K562 (cell line): ENCODE measurements at regions not wholly inside any gene's neighbourhood (a gene's known extent, or its start where the extent isn't known, plus 50 kb on each side); places are given as distances from the start of the nearest gene placed in this dataset.

ENCODE experiments used
- ATAC-seq: fragments of 200-7000 bp; cut with Tn5 transposase; 3 replicates; pipeline ENCODE4 v1.9.1; 2020; ENCODE audit warnings: moderate library complexity
- BruUV-seq: library from RNA; stranded (reverse); fragments of 400-500 nt; replicated peaks from 2 replicates; lab custom pipeline; 2021; lab: Mats Ljungman, UMichigan
- CTCF ChIA-PET: fragments of 300-600 bp; formaldehyde crosslinking; extraction: SDS; loops from one replicate; lab custom pipeline; 2021; ENCODE audit warnings: low intra/inter-chr PET ratio; lab: Yijun Ruan, JAX
- POLR2A ChIA-PET: fragments of 300-600, 350-650 bp; sonication (Branson Sonifier 250); formaldehyde crosslinking; extraction: SDS; loops from one replicate; lab custom pipeline; 2021; ENCODE audit warnings: antibody characterized with exemption, inconsistent platforms; lab: Yijun Ruan, JAX
- DNase-seq, 4 experiments: peaks; one replicate each; pipeline versions ENCODE4 v3.0.0 to v3.0.0-alpha.2; 2011 to 2018; ENCODE audit warnings: low spot score in 3 of 4, mixed read lengths in 3 of 4; ENCODE audit errors: extremely low read depth in 1 of 4
- FAIRE-seq: peaks from 2 replicates; lab custom pipeline; 2011; peaks lifted over from hg19 to GRCh38; lab: Jason Lieb, UNC
- H2AFZ ChIP-seq: 2 replicates; pipeline ENCODE4 v1.6.0; 2011; ENCODE audit warnings: low read depth, low read length, control low read depth, inconsistent platforms
- H3K27ac ChIP-seq: fragments of 200-600 bp; 3 replicates; pipeline ENCODE4 v1.8.0; 2011; ENCODE audit warnings: low read depth, mild to moderate bottlenecking, control low read depth, inconsistent platforms, low read length, moderate library complexity, mixed read lengths; ENCODE audit errors: extremely low read depth
- H3K27me3 ChIP-seq, 2 experiments: fragments of 300-600 bp in 1 of 2; 2 replicates in 1 of 2; 3 replicates in 1 of 2; pipeline versions ENCODE4 v1.6.0 to v1.8.0; 2011; ENCODE audit warnings: inconsistent platforms in 2 of 2, low read length in 2 of 2, mild to moderate bottlenecking in 1 of 2, mixed read lengths in 1 of 2, moderate library complexity in 1 of 2; ENCODE audit not compliant: control insufficient read depth in 2 of 2, insufficient read depth in 2 of 2
- H3K36me3 ChIP-seq: fragments of 300-600 bp; 3 replicates; pipeline ENCODE4 v1.8.0; 2011; ENCODE audit warnings: mild to moderate bottlenecking, low read length, inconsistent platforms; ENCODE audit not compliant: control insufficient read depth, insufficient read depth
- H3K4me1 ChIP-seq, 2 experiments: fragments of 200-600 bp in 1 of 2; replicated peaks in 1 of 2; 2 replicates in 1 of 2; 3 replicates in 1 of 2; pipeline versions ENCODE4 v1.5.1 to v1.8.0; 2011; ENCODE audit warnings: inconsistent platforms in 2 of 2, low read length in 2 of 2, mild to moderate bottlenecking in 1 of 2, mixed read lengths in 1 of 2, moderate library complexity in 1 of 2; ENCODE audit not compliant: control insufficient read depth in 2 of 2, insufficient read depth in 2 of 2
- H3K4me2 ChIP-seq: 2 replicates; pipeline ENCODE4 v1.6.1; 2011; ENCODE audit warnings: low read length, control low read depth, inconsistent platforms, mixed read lengths; ENCODE audit not compliant: insufficient read depth
- H3K4me3 ChIP-seq: fragments of 200-600 bp; sonication (generic), shearing (Covaris generic); 2 replicates; pipeline ENCODE4 v1.5.1; 2016; ENCODE audit warnings: control low read depth, inconsistent platforms
- H3K79me2 ChIP-seq: fragments of 200-600 bp; 3 replicates; pipeline ENCODE4 v1.8.0; 2011; ENCODE audit warnings: low read length, inconsistent platforms; ENCODE audit not compliant: control insufficient read depth, insufficient read depth
- H3K9ac ChIP-seq, 2 experiments: 2 replicates each; pipeline versions ENCODE4 v1.6.0 to v1.6.1; 2011; ENCODE audit warnings: low read depth in 2 of 2, low read length in 2 of 2, control low read depth in 1 of 2, inconsistent platforms in 1 of 2, mild to moderate bottlenecking in 1 of 2, mixed read lengths in 1 of 2; ENCODE audit not compliant: insufficient read depth in 1 of 2
- H3K9me1 ChIP-seq: one replicate; pipeline ENCODE4 v1.6.0; 2011; ENCODE audit warnings: inconsistent platforms, mild to moderate bottlenecking, low read length, moderate library complexity; ENCODE audit not compliant: control insufficient read depth, insufficient read depth
- H3K9me3 ChIP-seq: replicated peaks from 2 replicates; pipeline ENCODE4 v1.5.1; 2011; ENCODE audit warnings: low read depth, low read length, inconsistent platforms; ENCODE audit not compliant: control insufficient read depth, insufficient read depth
- H4K20me1 ChIP-seq: replicated peaks from 2 replicates; pipeline ENCODE4 v1.6.1; 2011; ENCODE audit warnings: low read length, inconsistent platforms, mixed read lengths; ENCODE audit not compliant: control insufficient read depth, insufficient read depth
- E2F3 ChIP-seq: fragments of 250-450 bp; sonication (Bioruptor Pico); IDR thresholded peaks from 2 replicates; pipeline ENCODE4 v1.4.0; 2020; ENCODE audit warnings: mild to moderate bottlenecking
- FOXA1 ChIP-seq: fragments of 450-650 bp; IDR thresholded peaks from 2 replicates; pipeline ENCODE4 v1.6.1; 2016; ENCODE audit warnings: mild to moderate bottlenecking, borderline replicate concordance
- KAT2B ChIP-seq: IDR thresholded peaks from one replicate; pipeline ENCODE4 v1.6.1; 2012; ENCODE audit warnings: low read depth, mild to moderate bottlenecking, control low read depth, inconsistent platforms, low read length, moderate library complexity
- MYNN ChIP-seq, 2 experiments: sonication (generic); formaldehyde crosslinking in 1 of 2; IDR thresholded peaks; 2 replicates each; pipeline versions ENCODE4 v1.5.0 to v1.6.1; 2016 to 2020; ENCODE audit warnings: antibody characterized with exemption in 1 of 2, missing genetic modification reagents in 1 of 2
- SRSF1 ChIP-seq: fragments of 200-400 bp; formaldehyde crosslinking; IDR thresholded peaks from 2 replicates; pipeline ENCODE4 v1.6.1; 2017; ENCODE audit warnings: mild to moderate bottlenecking, low read depth, low read length, moderate library complexity
- TCF3 ChIP-seq: sonication (generic); formaldehyde crosslinking; IDR thresholded peaks from 2 replicates; pipeline ENCODE4 v1.4.0; 2020; ENCODE audit warnings: mild to moderate bottlenecking, missing genetic modification reagents
- TCF7L2 ChIP-seq: fragments of 150-350 bp; IDR thresholded peaks from 2 replicates; pipeline ENCODE4 v1.6.1; 2016; ENCODE audit warnings: low read depth, mild to moderate bottlenecking, low read length, moderate library complexity
- TGIF2 ChIP-seq: sonication (generic); formaldehyde crosslinking; IDR thresholded peaks from 2 replicates; pipeline ENCODE4 v1.8.1; 2022; ENCODE audit warnings: mild to moderate bottlenecking, missing genetic modification reagents, moderate library complexity
- in situ Hi-C: fragments of 300-500 bp; cut with MboI; formaldehyde crosslinking; loops from 4 replicates; pipeline ENCODE4 v1.15.0; 2018; ENCODE audit warnings: inconsistent platforms, mixed read lengths
- intact Hi-C: fragments of 100-400 bp; cut with micrococcal nuclease; formaldehyde crosslinking; loops from 2 replicates; pipeline ENCODE4 v1.14.2; 2022
- TF ChIP-seq, protein P1 (sequence below), 2 experiments: IDR thresholded peaks; 2 replicates each; pipeline ENCODE4 v1.6.1; 2011; ENCODE audit warnings: borderline replicate concordance in 1 of 2, control low read depth in 1 of 2, low read depth in 1 of 2, low read length in 1 of 2, mild to moderate bottlenecking in 1 of 2, mixed read lengths in 1 of 2, moderate library complexity in 1 of 2; ENCODE audit not compliant: insufficient read depth in 1 of 2, insufficient read length in 1 of 2, poor library complexity in 1 of 2, severe bottlenecking in 1 of 2; ENCODE audit errors: extremely low read depth in 1 of 2
- TF ChIP-seq, protein P2 (sequence below): fragments of 250-450 bp; sonication (Bioruptor Pico); IDR thresholded peaks from 2 replicates; pipeline ENCODE4 v1.5.1; 2021; ENCODE audit warnings: mild to moderate bottlenecking
- TF ChIP-seq, protein P3 (sequence below): fragments of 450-650 bp; IDR thresholded peaks from 2 replicates; pipeline ENCODE4 v1.7.1; 2018; ENCODE audit warnings: mild to moderate bottlenecking, low read depth; ENCODE audit not compliant: partially characterized antibody

DNA sequence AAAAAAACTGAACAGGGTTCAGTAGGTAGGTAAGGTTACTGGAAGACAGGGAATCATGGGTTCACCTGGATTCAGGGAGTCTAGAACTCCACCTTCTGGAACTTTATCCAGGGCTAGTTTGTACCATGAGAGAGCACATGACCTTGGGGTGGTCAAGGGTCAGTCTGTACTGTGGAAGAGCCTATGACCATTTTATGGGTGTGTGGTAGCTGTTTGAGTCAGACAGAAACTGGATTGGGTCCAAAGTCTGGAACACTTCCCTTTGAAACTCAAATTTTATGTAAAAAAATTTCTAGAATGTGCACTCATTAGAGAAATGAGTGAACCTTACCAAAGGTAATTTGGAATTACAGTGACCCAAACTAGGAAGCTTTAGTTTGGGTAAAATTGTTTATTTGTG is 486.0 kb upstream of the AGTR1 start:
- Histone ChIP-seq H3K4me2 (no peak overlapping the region), H3K4me1 (no peaks in the 10 kb centered on the region), H4K20me1 (no peaks in the 10 kb centered on the region), H3K9me3 (peaks cover 2% of the 10 kb centered on the region), H3K9me1 (no peaks in the 10 kb centered on the region), H3K27ac (no peak overlapping the region), H2AFZ (no peak overlapping the region), H3K9ac (no peak overlapping the region), H3K79me2 (no peaks in the 10 kb centered on the region), H3K27me3 (no peaks in the 10 kb centered on the region), H3K36me3 (no peaks in the 10 kb centered on the region), H3K4me3 (no peak overlapping the region)
- DNase-seq (no peak), ATAC-seq (no peak), FAIRE-seq (no peak)
- in situ Hi-C loops (no loop called here), intact Hi-C loops (no loop called here)
- POLR2A ChIA-PET, result no interaction called here
- no TSS peak for BruUV-seq
- TF ChIP-seq TCF7L2 (no peak), TGIF2 (CRISPR knock-in tag) (no peak), FOXA1 (no peak), KAT2B (no peak), E2F3 (CRISPR knock-in tag) (no peak), MYNN (IDR thresholded peaks at IDR 0.05) (no peak), MYNN (CRISPR knock-in tag; IDR thresholded peaks at IDR 0.05) (no peak), TCF3 (CRISPR knock-in tag) (no peak), SRSF1 (no peak)
- TF ChIP-seq, protein P1, sequence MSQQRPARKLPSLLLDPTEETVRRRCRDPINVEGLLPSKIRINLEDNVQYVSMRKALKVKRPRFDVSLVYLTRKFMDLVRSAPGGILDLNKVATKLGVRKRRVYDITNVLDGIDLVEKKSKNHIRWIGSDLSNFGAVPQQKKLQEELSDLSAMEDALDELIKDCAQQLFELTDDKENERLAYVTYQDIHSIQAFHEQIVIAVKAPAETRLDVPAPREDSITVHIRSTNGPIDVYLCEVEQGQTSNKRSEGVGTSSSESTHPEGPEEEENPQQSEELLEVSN (IDR thresholded peaks at IDR 0.05; ENCODE audit: borderline replicate concordance in 1 of 2, extremely low read depth in 1 of 2, insufficient read depth in 1 of 2, insufficient read length in 1 of 2, low read depth in 1 of 2, low read length in 1 of 2, poor library complexity in 1 of 2, severe bottlenecking in 1 of 2), result no peak
- TF ChIP-seq, protein P2, sequence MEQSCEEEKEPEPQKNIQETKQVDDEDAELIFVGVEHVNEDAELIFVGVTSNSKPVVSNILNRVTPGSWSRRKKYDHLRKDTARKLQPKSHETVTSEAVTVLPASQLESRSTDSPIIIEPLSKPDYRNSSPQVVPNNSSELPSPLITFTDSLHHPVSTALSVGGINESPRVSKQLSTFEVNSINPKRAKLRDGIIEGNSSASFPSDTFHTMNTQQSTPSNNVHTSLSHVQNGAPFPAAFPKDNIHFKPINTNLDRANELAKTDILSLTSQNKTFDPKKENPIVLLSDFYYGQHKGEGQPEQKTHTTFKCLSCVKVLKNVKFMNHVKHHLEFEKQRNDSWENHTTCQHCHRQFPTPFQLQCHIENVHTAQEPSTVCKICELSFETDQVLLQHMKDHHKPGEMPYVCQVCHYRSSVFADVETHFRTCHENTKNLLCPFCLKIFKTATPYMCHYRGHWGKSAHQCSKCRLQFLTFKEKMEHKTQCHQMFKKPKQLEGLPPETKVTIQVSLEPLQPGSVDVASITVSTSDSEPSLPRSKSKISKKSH (CRISPR knock-in tag), result no peak
- TF ChIP-seq, protein P3, sequence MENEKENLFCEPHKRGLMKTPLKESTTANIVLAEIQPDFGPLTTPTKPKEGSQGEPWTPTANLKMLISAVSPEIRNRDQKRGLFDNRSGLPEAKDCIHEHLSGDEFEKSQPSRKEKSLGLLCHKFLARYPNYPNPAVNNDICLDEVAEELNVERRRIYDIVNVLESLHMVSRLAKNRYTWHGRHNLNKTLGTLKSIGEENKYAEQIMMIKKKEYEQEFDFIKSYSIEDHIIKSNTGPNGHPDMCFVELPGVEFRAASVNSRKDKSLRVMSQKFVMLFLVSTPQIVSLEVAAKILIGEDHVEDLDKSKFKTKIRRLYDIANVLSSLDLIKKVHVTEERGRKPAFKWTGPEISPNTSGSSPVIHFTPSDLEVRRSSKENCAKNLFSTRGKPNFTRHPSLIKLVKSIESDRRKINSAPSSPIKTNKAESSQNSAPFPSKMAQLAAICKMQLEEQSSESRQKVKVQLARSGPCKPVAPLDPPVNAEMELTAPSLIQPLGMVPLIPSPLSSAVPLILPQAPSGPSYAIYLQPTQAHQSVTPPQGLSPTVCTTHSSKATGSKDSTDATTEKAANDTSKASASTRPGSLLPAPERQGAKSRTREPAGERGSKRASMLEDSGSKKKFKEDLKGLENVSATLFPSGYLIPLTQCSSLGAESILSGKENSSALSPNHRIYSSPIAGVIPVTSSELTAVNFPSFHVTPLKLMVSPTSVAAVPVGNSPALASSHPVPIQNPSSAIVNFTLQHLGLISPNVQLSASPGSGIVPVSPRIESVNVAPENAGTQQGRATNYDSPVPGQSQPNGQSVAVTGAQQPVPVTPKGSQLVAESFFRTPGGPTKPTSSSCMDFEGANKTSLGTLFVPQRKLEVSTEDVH, result no peak
- CTCF ChIA-PET, result no interaction called here
